Smooth muscle cell (in vitro differentiated cells): ENCODE measurements at regions not wholly inside any gene's neighbourhood (a gene's known extent, or its start where the extent isn't known, plus 50 kb on each side); places are given as distances from the start of the nearest gene placed in this dataset.
A peak's percentile ranks its signal among the peaks of the same experiment; 100 is the strongest.

Source experiments
- DNase-seq: peaks from one replicate; lab custom pipeline; 2025; ENCODE audit not compliant: unreplicated experiment; lab: John Stamatoyannopoulos, UW
- H2AFZ ChIP-seq: fragments of 200-600 bp; sonication (generic); 2 replicates; pipeline ENCODE4 v1.6.0; 2016; ENCODE audit warnings: antibody characterized with exemption, low read depth, mild to moderate bottlenecking
- H3F3A ChIP-seq: fragments of 200-600 bp; sonication (generic); 2 replicates; pipeline ENCODE4 v1.6.0; 2017; ENCODE audit warnings: antibody characterized with exemption, low read depth
- H3K27ac ChIP-seq: fragments of 200-600 bp; sonication (generic); 2 replicates; pipeline ENCODE4 v1.5.1; 2016; ENCODE audit warnings: low read depth, mild to moderate bottlenecking
- H3K27me3 ChIP-seq: fragments of 200-600 bp; sonication (generic); 2 replicates; pipeline ENCODE4 v1.6.1; 2016; ENCODE audit warnings: low read depth, mild to moderate bottlenecking
- H3K36me3 ChIP-seq: fragments of 200-600 bp; sonication (generic); 2 replicates; pipeline ENCODE4 v1.5.1; 2016; ENCODE audit warnings: low read depth
- H3K4me1 ChIP-seq: fragments of 200-600 bp; sonication (generic); 2 replicates; pipeline ENCODE4 v1.5.1; 2016; ENCODE audit warnings: low read depth
- H3K4me2 ChIP-seq: fragments of 200-600 bp; sonication (generic); 2 replicates; pipeline ENCODE4 v1.6.0; 2016; ENCODE audit warnings: mild to moderate bottlenecking
- H3K4me3 ChIP-seq: fragments of 200-600 bp; sonication (generic); 2 replicates; pipeline ENCODE4 v1.5.1; 2016; ENCODE audit warnings: mild to moderate bottlenecking
- H3K79me2 ChIP-seq: fragments of 200-600 bp; sonication (generic); 2 replicates; pipeline ENCODE4 v1.6.0; 2016; ENCODE audit warnings: low read depth, mild to moderate bottlenecking
- H3K9ac ChIP-seq: fragments of 200-600 bp; sonication (generic); 2 replicates; pipeline ENCODE4 v1.6.0; 2016; ENCODE audit warnings: low read depth
- H3K9me3 ChIP-seq: fragments of 200-600 bp; sonication (generic); replicated peaks from 2 replicates; pipeline ENCODE4 v1.5.1; 2016; ENCODE audit warnings: low read depth
- H4K20me1 ChIP-seq: fragments of 200-600 bp; sonication (generic); 2 replicates; pipeline ENCODE4 v1.6.0; 2016; ENCODE audit warnings: low read depth
- WGBS: methylation state at CpG from one replicate; pipeline ENCODE4 v1.1.7; 2016; ENCODE audit warnings: low lambda C conversion rate; 5-methylcytosine and 5-hydroxymethylcytosine counted together
- TF ChIP-seq, protein P1 (sequence below): fragments of 200-600 bp; sonication (generic); IDR thresholded peaks from 2 replicates; pipeline ENCODE4 v1.5.1; 2017; ENCODE audit warnings: borderline replicate concordance, mild to moderate bottlenecking, antibody characterized with exemption; ENCODE audit not compliant: insufficient read depth, poor library complexity, severe bottlenecking

DNA sequence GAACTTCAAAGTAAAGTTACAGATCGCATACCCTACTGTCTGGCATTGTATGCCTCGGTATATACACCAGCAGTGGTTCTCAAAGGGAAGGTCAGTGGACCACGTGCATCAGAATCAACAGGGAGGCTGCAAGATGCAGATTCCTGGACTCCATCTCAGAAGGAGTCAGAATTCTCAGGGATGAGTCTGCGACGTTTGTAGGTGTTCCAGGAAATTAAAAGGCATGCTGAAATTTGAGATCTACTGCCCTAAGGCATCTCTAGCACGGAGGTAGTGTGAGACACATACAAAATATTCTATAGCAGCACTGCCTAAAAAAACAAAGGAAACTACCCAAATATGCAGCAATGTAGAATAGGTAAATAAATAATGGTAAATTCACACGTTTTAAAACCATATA, 136.8 kb upstream of the BNIP2 start:
- no peaks in the 10 kb centered on the region for H3K4me1 ChIP-seq
- no peaks in the 10 kb centered on the region for H3K36me3 ChIP-seq
- no peaks in the 10 kb centered on the region for H3K27me3 ChIP-seq
- no peaks in the 10 kb centered on the region for H3F3A ChIP-seq
- no peaks in the 10 kb centered on the region for H3K79me2 ChIP-seq
- no peak overlapping the region for H3K27ac ChIP-seq
- H2AFZ ChIP-seq, result no peak overlapping the region
- no peak for DNase-seq
- no peak overlapping the region for H3K4me3 ChIP-seq
- peak overlapping the region; percentile 14 for H3K4me2 ChIP-seq
- no peak overlapping the region for H3K9ac ChIP-seq
- TF ChIP-seq, protein P1, sequence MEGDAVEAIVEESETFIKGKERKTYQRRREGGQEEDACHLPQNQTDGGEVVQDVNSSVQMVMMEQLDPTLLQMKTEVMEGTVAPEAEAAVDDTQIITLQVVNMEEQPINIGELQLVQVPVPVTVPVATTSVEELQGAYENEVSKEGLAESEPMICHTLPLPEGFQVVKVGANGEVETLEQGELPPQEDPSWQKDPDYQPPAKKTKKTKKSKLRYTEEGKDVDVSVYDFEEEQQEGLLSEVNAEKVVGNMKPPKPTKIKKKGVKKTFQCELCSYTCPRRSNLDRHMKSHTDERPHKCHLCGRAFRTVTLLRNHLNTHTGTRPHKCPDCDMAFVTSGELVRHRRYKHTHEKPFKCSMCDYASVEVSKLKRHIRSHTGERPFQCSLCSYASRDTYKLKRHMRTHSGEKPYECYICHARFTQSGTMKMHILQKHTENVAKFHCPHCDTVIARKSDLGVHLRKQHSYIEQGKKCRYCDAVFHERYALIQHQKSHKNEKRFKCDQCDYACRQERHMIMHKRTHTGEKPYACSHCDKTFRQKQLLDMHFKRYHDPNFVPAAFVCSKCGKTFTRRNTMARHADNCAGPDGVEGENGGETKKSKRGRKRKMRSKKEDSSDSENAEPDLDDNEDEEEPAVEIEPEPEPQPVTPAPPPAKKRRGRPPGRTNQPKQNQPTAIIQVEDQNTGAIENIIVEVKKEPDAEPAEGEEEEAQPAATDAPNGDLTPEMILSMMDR, result no peak
- H3K9me3 ChIP-seq, result no peaks in the 10 kb centered on the region
- H4K20me1 ChIP-seq, result no peaks in the 10 kb centered on the region
- 64% methylated on average over 7 of the region's 7 CpGs for WGBS

DNA sequence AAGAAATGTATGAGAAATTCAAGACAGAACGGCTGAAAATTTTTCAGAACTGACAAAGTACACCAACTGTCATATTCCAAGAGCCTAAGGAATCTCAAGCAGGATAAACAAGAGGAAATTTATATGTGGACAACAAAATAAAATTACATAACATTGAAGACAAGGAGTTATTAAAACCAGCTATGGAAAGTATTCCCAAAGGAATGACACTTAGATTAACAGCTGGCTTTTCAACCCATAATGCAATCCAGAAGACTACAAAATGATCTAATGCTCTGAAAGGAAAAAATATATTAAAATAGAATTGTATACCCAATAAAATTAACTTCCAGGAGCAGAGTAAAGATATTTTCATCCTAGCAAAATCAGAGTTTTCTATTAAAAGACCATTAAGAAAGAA, 132.2 kb upstream of the BNIP2 start:
- no peak overlapping the region for H2AFZ ChIP-seq
- no peaks in the 10 kb centered on the region for H3F3A ChIP-seq
- no peaks in the 10 kb centered on the region for H3K79me2 ChIP-seq
- no peaks in the 10 kb centered on the region for H3K9me3 ChIP-seq
- H3K27me3 ChIP-seq, result peaks cover 33% of the 10 kb centered on the region
- DNase-seq, result no peak
- no peak overlapping the region for H3K27ac ChIP-seq
- WGBS, result 97% methylated on average over 1 of the region's 1 CpG
- H3K4me1 ChIP-seq, result no peaks in the 10 kb centered on the region
- no peak overlapping the region for H3K9ac ChIP-seq
- H3K4me2 ChIP-seq, result no peak overlapping the region
- TF ChIP-seq, protein P1, result no peak
- no peak overlapping the region for H3K4me3 ChIP-seq
- no peaks in the 10 kb centered on the region for H4K20me1 ChIP-seq
- no peaks in the 10 kb centered on the region for H3K36me3 ChIP-seq

DNA sequence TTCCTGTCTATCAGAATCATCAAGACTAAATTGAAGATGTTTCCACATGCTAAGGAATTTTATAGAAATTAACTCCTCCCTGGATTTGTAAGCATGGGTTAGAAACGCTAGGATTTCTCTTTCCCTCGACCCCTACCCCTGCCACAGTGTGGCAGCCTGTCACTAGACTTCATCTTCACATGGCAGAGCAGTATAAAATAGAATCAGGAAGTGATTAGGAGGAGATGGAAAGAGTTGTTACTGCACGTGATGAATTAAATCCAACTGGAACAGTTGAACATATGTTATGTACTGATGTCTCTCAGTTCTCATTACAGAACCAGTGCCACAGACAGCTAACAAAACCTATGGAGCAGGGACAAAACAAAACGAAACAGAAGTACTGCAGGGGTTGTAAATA, 130.0 kb upstream of the BNIP2 start:
- Histone ChIP-seq H3K9me3 (no peaks in the 10 kb centered on the region), H3K79me2 (no peaks in the 10 kb centered on the region), H3F3A (no peaks in the 10 kb centered on the region), H3K27ac (no peak overlapping the region), H3K36me3 (no peaks in the 10 kb centered on the region), H3K4me1 (no peaks in the 10 kb centered on the region), H3K9ac (no peak overlapping the region), H3K4me3 (no peak overlapping the region), H2AFZ (no peak overlapping the region), H3K27me3 (peaks cover 46% of the 10 kb centered on the region), H4K20me1 (no peaks in the 10 kb centered on the region), H3K4me2 (no peak overlapping the region)
- no peak for DNase-seq
- 72% methylated on average over 4 of the region's 4 CpGs for WGBS
- TF ChIP-seq, protein P1, result no peak

DNA sequence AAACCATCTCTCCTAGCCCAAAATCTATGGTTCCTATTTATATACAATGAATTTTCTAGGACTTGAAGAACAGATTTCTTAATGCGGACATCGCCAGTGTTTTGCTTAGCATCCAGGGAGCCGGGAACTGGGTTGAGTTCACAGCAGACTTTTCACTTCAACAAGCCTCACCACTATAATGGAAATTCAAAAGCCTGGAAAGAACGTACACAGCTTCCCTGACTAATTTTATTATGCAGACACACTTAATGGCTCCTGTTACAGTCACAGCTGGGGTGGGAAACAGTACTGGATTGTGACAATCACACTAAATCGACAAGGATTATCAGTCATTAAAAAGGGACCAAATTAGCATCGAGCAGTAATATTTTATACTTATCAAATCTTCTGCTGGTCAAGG, 129.2 kb upstream of the BNIP2 start:
- Histone ChIP-seq H3K4me1 (no peaks in the 10 kb centered on the region), H3K9me3 (no peaks in the 10 kb centered on the region), H4K20me1 (no peaks in the 10 kb centered on the region), H3K27ac (no peak overlapping the region), H2AFZ (no peak overlapping the region), H3K79me2 (no peaks in the 10 kb centered on the region), H3K4me2 (no peak overlapping the region), H3K4me3 (no peak overlapping the region), H3K36me3 (no peaks in the 10 kb centered on the region), H3K27me3 (peaks cover 51% of the 10 kb centered on the region), H3K9ac (no peak overlapping the region), H3F3A (no peaks in the 10 kb centered on the region)
- 69% methylated on average over 6 of the region's 6 CpGs for WGBS
- DNase-seq, result no peak
- TF ChIP-seq, protein P1, result no peak
